A673 (cell line): ENCODE measurements at regions not wholly inside any gene's neighbourhood (a gene's known extent, or its start where the extent isn't known, plus 50 kb on each side); places are given as distances from the start of the nearest gene placed in this dataset.

Experiments
- BruUV-seq: library from RNA; stranded (reverse); fragments of 400-500 nt; replicated peaks from 2 replicates; lab custom pipeline; 2021; lab: Mats Ljungman, UMichigan
- CTCF ChIA-PET: fragments of 300-600 bp; sonication (Branson Sonifier 250); formaldehyde crosslinking; loops from one replicate; lab custom pipeline; 2022; ENCODE audit warnings: antibody characterized with exemption; lab: Charles Lee
- POLR2A ChIA-PET: fragments of 300-600 bp; sonication (Branson Sonifier 250); formaldehyde crosslinking; loops from one replicate; lab custom pipeline; 2022; ENCODE audit warnings: antibody characterized with exemption; ENCODE audit not compliant: low non-redundant PET; lab: Charles Lee
- DNase-seq: peaks from one replicate; pipeline ENCODE4 v3.0.0-alpha.2; 2015; ENCODE audit warnings: low spot score
- H3K27ac ChIP-seq: fragments of 200-600 bp; sonication (generic); 2 replicates; pipeline ENCODE4 v1.5.1; 2016; ENCODE audit warnings: mixed run types, low read depth, mild to moderate bottlenecking, mixed read lengths, antibody characterized with exemption, low read length; ENCODE audit not compliant: poor library complexity, severe bottlenecking
- H3K27me3 ChIP-seq: fragments of 200-600 bp; sonication (generic); replicated peaks from 2 replicates; pipeline ENCODE4 v1.6.1; 2017; ENCODE audit warnings: mixed run types, low read depth, mild to moderate bottlenecking, mixed read lengths, antibody characterized with exemption, low read length; ENCODE audit not compliant: insufficient read depth, poor library complexity
- H3K36me3 ChIP-seq: fragments of 200-600 bp; sonication (generic); 2 replicates; pipeline ENCODE4 v1.6.1; 2016; ENCODE audit warnings: mixed run types, mild to moderate bottlenecking, mixed read lengths, antibody characterized with exemption, low read length; ENCODE audit not compliant: insufficient read depth, poor library complexity, severe bottlenecking
- H3K4me1 ChIP-seq: fragments of 200-600 bp; sonication (generic); 2 replicates; pipeline ENCODE4 v1.6.1; 2017; ENCODE audit warnings: mixed run types, mild to moderate bottlenecking, mixed read lengths, antibody characterized with exemption, low read length; ENCODE audit not compliant: insufficient read depth, poor library complexity, severe bottlenecking
- H3K4me3 ChIP-seq: fragments of 200-600 bp; sonication (generic); 2 replicates; pipeline ENCODE4 v1.5.1; 2016; ENCODE audit warnings: low read depth, mixed run types, mild to moderate bottlenecking, mixed read lengths, low read length; ENCODE audit not compliant: poor library complexity, severe bottlenecking
- H3K9me3 ChIP-seq: fragments of 200-600 bp; sonication (generic); 2 replicates; pipeline ENCODE4 v1.6.1; 2016; ENCODE audit warnings: mixed run types, low read depth, mild to moderate bottlenecking, mixed read lengths, antibody characterized with exemption, low read length; ENCODE audit not compliant: poor library complexity, severe bottlenecking
- EZH2 ChIP-seq: fragments of 200-600 bp; sonication (generic); IDR thresholded peaks from 2 replicates; pipeline ENCODE4 v1.6.1; 2017; ENCODE audit warnings: borderline replicate concordance, low read depth, mild to moderate bottlenecking, mixed read lengths, antibody characterized with exemption, low read length; ENCODE audit not compliant: poor library complexity, severe bottlenecking
- intact Hi-C: fragments of 100-400 bp; cut with micrococcal nuclease; formaldehyde crosslinking; loops from one replicate; pipeline ENCODE4 v1.10.0; 2022; ENCODE audit not compliant: unreplicated experiment
- TF ChIP-seq, protein P1 (sequence below): fragments of 300-800, 200-600 bp; sonication (generic); conservative IDR thresholded peaks from 2 replicates; pipeline ENCODE4 v1.5.1; 2017; ENCODE audit warnings: low read depth, mild to moderate bottlenecking, antibody characterized with exemption, low read length, moderate library complexity, mixed read lengths

GRCh38 chr18:1422634-1423033 is 518.0 kb downstream of the ADCYAP1 start:
- H3K4me1 ChIP-seq: no peaks in the 10 kb centered on the region
- no peak overlapping the region for H3K4me3 ChIP-seq
- H3K27me3 ChIP-seq: no peaks in the 10 kb centered on the region
- no peak overlapping the region for H3K27ac ChIP-seq
- DNase-seq: no peak
- BruUV-seq: no TSS peak
- TF ChIP-seq EZH2: no peak
- TF ChIP-seq, protein P1, sequence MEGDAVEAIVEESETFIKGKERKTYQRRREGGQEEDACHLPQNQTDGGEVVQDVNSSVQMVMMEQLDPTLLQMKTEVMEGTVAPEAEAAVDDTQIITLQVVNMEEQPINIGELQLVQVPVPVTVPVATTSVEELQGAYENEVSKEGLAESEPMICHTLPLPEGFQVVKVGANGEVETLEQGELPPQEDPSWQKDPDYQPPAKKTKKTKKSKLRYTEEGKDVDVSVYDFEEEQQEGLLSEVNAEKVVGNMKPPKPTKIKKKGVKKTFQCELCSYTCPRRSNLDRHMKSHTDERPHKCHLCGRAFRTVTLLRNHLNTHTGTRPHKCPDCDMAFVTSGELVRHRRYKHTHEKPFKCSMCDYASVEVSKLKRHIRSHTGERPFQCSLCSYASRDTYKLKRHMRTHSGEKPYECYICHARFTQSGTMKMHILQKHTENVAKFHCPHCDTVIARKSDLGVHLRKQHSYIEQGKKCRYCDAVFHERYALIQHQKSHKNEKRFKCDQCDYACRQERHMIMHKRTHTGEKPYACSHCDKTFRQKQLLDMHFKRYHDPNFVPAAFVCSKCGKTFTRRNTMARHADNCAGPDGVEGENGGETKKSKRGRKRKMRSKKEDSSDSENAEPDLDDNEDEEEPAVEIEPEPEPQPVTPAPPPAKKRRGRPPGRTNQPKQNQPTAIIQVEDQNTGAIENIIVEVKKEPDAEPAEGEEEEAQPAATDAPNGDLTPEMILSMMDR: no peak
- no peaks in the 10 kb centered on the region for H3K36me3 ChIP-seq
- ChIA-PET CTCF (no interaction called here), POLR2A (no interaction called here)
- no peaks in the 10 kb centered on the region for H3K9me3 ChIP-seq
- intact Hi-C loops: no loop called here

DNA sequence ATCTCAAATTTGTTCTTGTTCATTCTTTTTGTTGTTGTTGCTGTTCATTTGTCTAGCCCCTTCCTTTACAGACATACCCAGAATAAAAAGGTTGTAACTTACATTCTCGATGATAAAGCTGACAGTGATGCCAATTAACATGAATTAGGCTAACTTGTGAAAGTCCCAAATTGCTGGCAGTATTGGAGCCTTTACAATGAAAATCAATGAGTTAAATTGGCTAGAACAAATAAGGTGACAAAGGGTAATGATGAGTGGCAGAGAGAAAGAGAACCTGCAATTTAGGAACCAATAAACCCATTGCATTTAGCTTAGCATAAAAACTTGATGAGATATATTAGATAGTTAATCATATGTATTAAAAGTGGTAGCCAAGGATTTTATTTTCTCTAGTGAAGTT is 521.0 kb downstream of the ADCYAP1 start:
- H3K36me3 ChIP-seq: no peaks in the 10 kb centered on the region
- H3K4me3 ChIP-seq: no peak overlapping the region
- BruUV-seq: no TSS peak
- POLR2A ChIA-PET: no interaction called here
- no peak for DNase-seq
- TF ChIP-seq, protein P1: no peak
- TF ChIP-seq EZH2: no peak
- intact Hi-C loops: no loop called here
- H3K4me1 ChIP-seq: no peaks in the 10 kb centered on the region
- no peaks in the 10 kb centered on the region for H3K9me3 ChIP-seq
- CTCF ChIA-PET: no interaction called here
- no peak overlapping the region for H3K27ac ChIP-seq
- no peaks in the 10 kb centered on the region for H3K27me3 ChIP-seq

- no peaks in the 10 kb centered on the region for H3K9me3 ChIP-seq
- no TSS peak for BruUV-seq
- H3K27ac ChIP-seq: no peak overlapping the region
- H3K4me3 ChIP-seq: no peak overlapping the region
- POLR2A ChIA-PET: no interaction called here
- TF ChIP-seq, protein P1: no peak
- intact Hi-C loops: no loop called here
- DNase-seq: no peak
- peaks cover 18% of the 10 kb centered on the region for H3K27me3 ChIP-seq
- H3K36me3 ChIP-seq: no peaks in the 10 kb centered on the region
- CTCF ChIA-PET: no interaction called here
- no peaks in the 10 kb centered on the region for H3K4me1 ChIP-seq
These were observed 530.8 kb downstream of the ADCYAP1 start for GRCh38 chr18:1435487-1435886.
